ENCODE measurements at regions not wholly inside any gene's neighbourhood (a gene's known extent, or its start where the extent isn't known, plus 50 kb on each side); places are given as distances from the start of the nearest gene placed in this dataset.

DNA sequence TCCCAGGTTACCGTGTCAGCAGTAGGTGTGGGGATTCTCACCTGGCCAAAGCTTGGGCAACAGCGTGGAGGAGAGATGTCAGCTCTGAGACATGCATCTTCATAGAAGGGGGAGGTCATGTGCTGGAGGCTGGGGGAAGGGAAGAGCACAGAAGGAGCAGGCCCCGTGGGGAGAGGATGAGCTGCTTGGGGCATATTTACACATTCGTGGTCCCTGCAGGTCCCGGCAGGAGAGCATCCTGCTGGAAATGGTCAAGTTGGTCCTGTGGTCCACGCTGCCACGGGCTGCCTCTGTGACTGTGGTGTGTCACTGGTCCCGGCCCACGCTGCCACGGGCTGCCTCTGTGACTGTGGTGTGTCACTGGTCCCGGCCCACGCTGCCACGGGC is 195.1 kb upstream of the TWIST2 start:
- TF ChIP-seq, protein P1, sequence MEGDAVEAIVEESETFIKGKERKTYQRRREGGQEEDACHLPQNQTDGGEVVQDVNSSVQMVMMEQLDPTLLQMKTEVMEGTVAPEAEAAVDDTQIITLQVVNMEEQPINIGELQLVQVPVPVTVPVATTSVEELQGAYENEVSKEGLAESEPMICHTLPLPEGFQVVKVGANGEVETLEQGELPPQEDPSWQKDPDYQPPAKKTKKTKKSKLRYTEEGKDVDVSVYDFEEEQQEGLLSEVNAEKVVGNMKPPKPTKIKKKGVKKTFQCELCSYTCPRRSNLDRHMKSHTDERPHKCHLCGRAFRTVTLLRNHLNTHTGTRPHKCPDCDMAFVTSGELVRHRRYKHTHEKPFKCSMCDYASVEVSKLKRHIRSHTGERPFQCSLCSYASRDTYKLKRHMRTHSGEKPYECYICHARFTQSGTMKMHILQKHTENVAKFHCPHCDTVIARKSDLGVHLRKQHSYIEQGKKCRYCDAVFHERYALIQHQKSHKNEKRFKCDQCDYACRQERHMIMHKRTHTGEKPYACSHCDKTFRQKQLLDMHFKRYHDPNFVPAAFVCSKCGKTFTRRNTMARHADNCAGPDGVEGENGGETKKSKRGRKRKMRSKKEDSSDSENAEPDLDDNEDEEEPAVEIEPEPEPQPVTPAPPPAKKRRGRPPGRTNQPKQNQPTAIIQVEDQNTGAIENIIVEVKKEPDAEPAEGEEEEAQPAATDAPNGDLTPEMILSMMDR (IDR thresholded peaks at IDR 0.05): no peak
- TF ChIP-seq POLR2A (IDR thresholded peaks at IDR 0.05): no peak

Data from tibial nerve (tissue), 3 donors.